ENCODE measurements at regions not wholly inside any gene's neighbourhood (a gene's known extent, or its start where the extent isn't known, plus 50 kb on each side); places are given as distances from the start of the nearest gene placed in this dataset.

GRCh38 chr21:17869115-17869514 is 50.0 kb upstream of the C21orf91 start:
- TF ChIP-seq POLR2A (IDR thresholded peaks at IDR 0.05) (no peak), CTCF (IDR thresholded peaks at IDR 0.05) (no peak)

Measured in Peyer's patch (tissue), 4 donors.